ENCODE measurements at regions not wholly inside any gene's neighbourhood (a gene's known extent, or its start where the extent isn't known, plus 50 kb on each side); places are given as distances from the start of the nearest gene placed in this dataset.
A peak's percentile ranks its signal among the peaks of the same experiment; 100 is the strongest.
"Not testable (repeated sequence)": the region's sequence is repeated elsewhere in the genome, so short reads cannot be mapped to it uniquely, and the experiment has no call there.

DNA sequence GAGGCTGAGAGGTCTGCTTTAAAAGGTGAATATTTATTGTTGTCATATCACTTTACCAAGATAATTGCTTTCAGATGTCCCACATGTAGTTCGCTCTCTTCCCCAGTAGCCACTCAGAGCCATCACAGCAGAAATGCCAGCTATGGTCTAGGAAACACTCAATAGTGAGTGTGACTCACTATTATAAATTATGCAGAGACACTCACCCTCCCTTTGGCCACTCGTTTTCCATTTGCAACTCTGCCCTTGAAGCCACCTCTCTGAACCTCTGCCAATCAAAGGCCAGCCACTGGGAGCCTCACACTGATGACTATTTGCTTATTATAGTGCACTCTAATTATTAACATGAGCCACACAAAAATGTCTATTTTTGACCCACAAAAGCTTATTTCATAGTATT is 328.1 kb upstream of the ATP10A start:
- Histone ChIP-seq H3K9ac (ENCODE audit: insufficient read depth in 1 of 2, low read length in 2 of 2) (no peak overlapping the region), H3K9me3 (ENCODE audit: control insufficient read depth in 4 of 4, insufficient read depth in 3 of 4, low read length in 3 of 4) (peaks cover 0 to 3% (median 0%) of the 10 kb centered on the region in 4 donors), H3K4me3 (no peak overlapping the region), H3K27me3 (ENCODE audit: control insufficient read depth in 3 of 3, insufficient read depth in 3 of 3, low read length in 2 of 3) (no peaks in the 10 kb centered on the region), H3K4me1 (ENCODE audit: control insufficient read depth in 5 of 5, insufficient read depth in 5 of 5, low read length in 5 of 5) (no peaks in the 10 kb centered on the region), H3K27ac (ENCODE audit: low read depth in 1 of 2, low read length in 1 of 2) (no peak overlapping the region), H3K36me3 (ENCODE audit: control insufficient read depth in 4 of 4, insufficient read depth in 4 of 4, low read length in 4 of 4) (no peaks in the 10 kb centered on the region)
- DNase-seq, result no peak
- no peak for TF ChIP-seq CTCF (IDR thresholded peaks at IDR 0.05; ENCODE audit: control extremely low read depth, extremely low read depth)
- no peak for ATAC-seq (ENCODE audit: insufficient read depth, low FRiP score)
- WGBS, 2 donors, result 54 to 60% methylated on average over 2 of the region's 2 CpGs

- not testable (repeated sequence) for H3K27ac ChIP-seq (ENCODE audit: low read depth in 1 of 2, low read length in 1 of 2); H3K36me3 ChIP-seq (ENCODE audit: control insufficient read depth in 4 of 4, insufficient read depth in 4 of 4, low read length in 4 of 4); H3K27me3 ChIP-seq (ENCODE audit: control insufficient read depth in 3 of 3, insufficient read depth in 3 of 3, low read length in 2 of 3); ATAC-seq (ENCODE audit: insufficient read depth, low FRiP score); H3K4me3 ChIP-seq; DNase-seq; H3K4me1 ChIP-seq (ENCODE audit: control insufficient read depth in 5 of 5, insufficient read depth in 5 of 5, low read length in 5 of 5); H3K9me3 ChIP-seq (ENCODE audit: control insufficient read depth in 4 of 4, insufficient read depth in 3 of 4, low read length in 3 of 4); H3K9ac ChIP-seq (ENCODE audit: insufficient read depth in 1 of 2, low read length in 2 of 2)
- WGBS, 2 donors, result 84 to 88% methylated on average over 10 of the region's 10 CpGs
These were observed 323.0 kb upstream of the ATP10A start for GRCh38 chr15:26186138-26186537.

GRCh38 chr15:26182441-26182840 is 319.3 kb upstream of the ATP10A start:
- Histone ChIP-seq H3K4me1 (ENCODE audit: control insufficient read depth in 5 of 5, insufficient read depth in 5 of 5, low read length in 5 of 5) (no peaks in the 10 kb centered on the region), H3K4me3 (no peak overlapping the region), H3K9me3 (ENCODE audit: control insufficient read depth in 4 of 4, insufficient read depth in 3 of 4, low read length in 3 of 4) (peaks cover 0 to 2% (median 0%) of the 10 kb centered on the region in 4 donors), H3K9ac (ENCODE audit: insufficient read depth in 1 of 2, low read length in 2 of 2) (no peak overlapping the region), H3K27me3 (ENCODE audit: control insufficient read depth in 3 of 3, insufficient read depth in 3 of 3, low read length in 2 of 3) (no peaks in the 10 kb centered on the region), H3K36me3 (ENCODE audit: control insufficient read depth in 4 of 4, insufficient read depth in 4 of 4, low read length in 4 of 4) (no peaks in the 10 kb centered on the region), H3K27ac (ENCODE audit: low read depth in 1 of 2, low read length in 1 of 2) (no peak overlapping the region)
- no peak for DNase-seq
- WGBS, 2 donors, result 82 to 83% methylated on average over 2 of the region's 2 CpGs
- no peak for TF ChIP-seq CTCF (IDR thresholded peaks at IDR 0.05; ENCODE audit: control extremely low read depth, extremely low read depth)
- no peak for ATAC-seq (ENCODE audit: insufficient read depth, low FRiP score)

- TF ChIP-seq CTCF (IDR thresholded peaks at IDR 0.05; ENCODE audit: control extremely low read depth, extremely low read depth), result no peak
- H3K9me3 ChIP-seq (ENCODE audit: control insufficient read depth in 4 of 4, insufficient read depth in 3 of 4, low read length in 3 of 4), result peaks cover 0 to 2% (median 0%) of the 10 kb centered on the region in 4 donors
- no peak overlapping the region for H3K4me3 ChIP-seq
- no peaks in the 10 kb centered on the region for H3K36me3 ChIP-seq (ENCODE audit: control insufficient read depth in 4 of 4, insufficient read depth in 4 of 4, low read length in 4 of 4)
- no peak overlapping the region for H3K9ac ChIP-seq (ENCODE audit: insufficient read depth in 1 of 2, low read length in 2 of 2)
- DNase-seq (peak in 1 of 3 donors; percentile 3), ATAC-seq (ENCODE audit: insufficient read depth, low FRiP score) (no peak)
- 40 to 54% methylated on average over 6 of the region's 6 CpGs for WGBS, 2 donors
- no peaks in the 10 kb centered on the region for H3K4me1 ChIP-seq (ENCODE audit: control insufficient read depth in 5 of 5, insufficient read depth in 5 of 5, low read length in 5 of 5)
- no peak overlapping the region for H3K27ac ChIP-seq (ENCODE audit: low read depth in 1 of 2, low read length in 1 of 2)
- no peaks in the 10 kb centered on the region for H3K27me3 ChIP-seq (ENCODE audit: control insufficient read depth in 3 of 3, insufficient read depth in 3 of 3, low read length in 2 of 3)
These were observed 316.8 kb upstream of the ATP10A start for GRCh38 chr15:26179906-26180305.

All from lung (tissue), 11 donors.